Endodermal cell (in vitro differentiated cells): ENCODE measurements at regions not wholly inside any gene's neighbourhood (a gene's known extent, or its start where the extent isn't known, plus 50 kb on each side); places are given as distances from the start of the nearest gene placed in this dataset.

ENCODE experiments used
- DNase-seq: peaks from one replicate; pipeline ENCODE4 v3.0.0-alpha.2; 2017
- H3K27ac ChIP-seq: 2 replicates; pipeline ENCODE4 v1.5.1; 2013; ENCODE audit warnings: mild to moderate bottlenecking, low read depth, low read length, moderate library complexity
- H3K27me3 ChIP-seq: 2 replicates; pipeline ENCODE4 v1.6.1; 2013; ENCODE audit warnings: mild to moderate bottlenecking, low read length, moderate library complexity; ENCODE audit not compliant: insufficient read depth, control insufficient read depth, poor library complexity, severe bottlenecking
- H3K36me3 ChIP-seq: 2 replicates; pipeline ENCODE4 v1.7.0; 2013; ENCODE audit warnings: mild to moderate bottlenecking, low read length, moderate library complexity; ENCODE audit not compliant: control insufficient read depth, insufficient read depth
- H3K4me1 ChIP-seq: one replicate; pipeline ENCODE4 v1.7.0; 2013; ENCODE audit warnings: low read length; ENCODE audit not compliant: control insufficient read depth, insufficient read depth
- H3K4me3 ChIP-seq: 2 replicates; pipeline ENCODE4 v1.5.1; 2013; ENCODE audit warnings: mild to moderate bottlenecking, low read length, moderate library complexity
- H3K9ac ChIP-seq: 2 replicates; pipeline ENCODE4 v1.6.1; 2013; ENCODE audit warnings: mild to moderate bottlenecking, low read length, moderate library complexity; ENCODE audit not compliant: poor library complexity, severe bottlenecking; ENCODE audit errors: extremely low read depth
- H3K9me3 ChIP-seq: 2 replicates; pipeline ENCODE4 v1.6.1; 2013; ENCODE audit warnings: mild to moderate bottlenecking, low read length, moderate library complexity; ENCODE audit not compliant: control insufficient read depth
- H3K27ac Mint-ChIP-seq: 2 replicates; pipeline ENCODE4 v1.8.0; 2020; ENCODE audit warnings: mixed read lengths
- H3K27me3 Mint-ChIP-seq: 2 replicates; pipeline ENCODE4 v1.8.0; 2021; ENCODE audit warnings: mild to moderate bottlenecking, mixed read lengths; ENCODE audit not compliant: insufficient read depth
- H3K36me3 Mint-ChIP-seq: 2 replicates; pipeline ENCODE4 v1.8.0; 2020; ENCODE audit warnings: low read depth, mixed read lengths
- H3K4me1 Mint-ChIP-seq: 2 replicates; pipeline ENCODE4 v1.8.0; 2020; ENCODE audit warnings: mixed read lengths
- H3K4me3 Mint-ChIP-seq: 2 replicates; pipeline ENCODE4 v1.8.0; 2020; ENCODE audit warnings: mild to moderate bottlenecking, moderate library complexity, mixed read lengths
- H3K9me3 Mint-ChIP-seq: 2 replicates; pipeline ENCODE4 v1.8.0; 2020; ENCODE audit warnings: mild to moderate bottlenecking, mixed read lengths
- WGBS, 2 experiments: methylation state at CpG; one replicate each; pipeline versions ENCODE4 v1.1.5 to v1.1.7; 2013; ENCODE audit warnings: missing lambda C conversion rate in 2 of 2, mixed read lengths in 1 of 2; ENCODE audit not compliant: insufficient coverage in 1 of 2, insufficient read length in 1 of 2; 5-methylcytosine and 5-hydroxymethylcytosine counted together
- TF ChIP-seq, protein P1 (sequence below): fragments of 200-600 bp; sonication (generic); conservative IDR thresholded peaks from 2 replicates; pipeline ENCODE4 v1.5.0; 2021; ENCODE audit warnings: antibody characterized with exemption, mild to moderate bottlenecking

DNA sequence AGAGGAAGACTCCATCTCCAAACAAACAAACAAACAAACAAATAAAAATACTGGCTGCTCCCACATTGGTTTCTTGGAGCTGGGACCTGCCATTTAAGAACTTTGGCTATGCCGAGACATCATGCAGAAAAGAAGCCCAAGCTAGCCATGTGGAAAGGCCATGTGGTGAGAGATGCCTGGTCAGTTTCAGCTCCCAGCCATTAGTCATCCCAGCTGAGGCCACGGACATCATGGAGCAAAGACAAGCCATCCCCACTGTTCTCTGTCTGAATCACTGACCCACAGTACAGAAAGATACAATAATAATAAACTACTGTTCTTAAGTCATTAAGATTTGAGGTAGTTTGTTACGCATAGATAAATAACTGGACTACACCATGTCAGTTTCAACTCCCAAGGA lies 70.0 kb upstream of the PCBD1 start:
- TF ChIP-seq, protein P1, sequence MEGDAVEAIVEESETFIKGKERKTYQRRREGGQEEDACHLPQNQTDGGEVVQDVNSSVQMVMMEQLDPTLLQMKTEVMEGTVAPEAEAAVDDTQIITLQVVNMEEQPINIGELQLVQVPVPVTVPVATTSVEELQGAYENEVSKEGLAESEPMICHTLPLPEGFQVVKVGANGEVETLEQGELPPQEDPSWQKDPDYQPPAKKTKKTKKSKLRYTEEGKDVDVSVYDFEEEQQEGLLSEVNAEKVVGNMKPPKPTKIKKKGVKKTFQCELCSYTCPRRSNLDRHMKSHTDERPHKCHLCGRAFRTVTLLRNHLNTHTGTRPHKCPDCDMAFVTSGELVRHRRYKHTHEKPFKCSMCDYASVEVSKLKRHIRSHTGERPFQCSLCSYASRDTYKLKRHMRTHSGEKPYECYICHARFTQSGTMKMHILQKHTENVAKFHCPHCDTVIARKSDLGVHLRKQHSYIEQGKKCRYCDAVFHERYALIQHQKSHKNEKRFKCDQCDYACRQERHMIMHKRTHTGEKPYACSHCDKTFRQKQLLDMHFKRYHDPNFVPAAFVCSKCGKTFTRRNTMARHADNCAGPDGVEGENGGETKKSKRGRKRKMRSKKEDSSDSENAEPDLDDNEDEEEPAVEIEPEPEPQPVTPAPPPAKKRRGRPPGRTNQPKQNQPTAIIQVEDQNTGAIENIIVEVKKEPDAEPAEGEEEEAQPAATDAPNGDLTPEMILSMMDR = no peak
- Histone ChIP-seq H3K27ac (no peak overlapping the region), H3K4me1 (no peaks in the 10 kb centered on the region), H3K36me3 (no peaks in the 10 kb centered on the region), H3K4me3 (no peak overlapping the region), H3K9ac (no peak overlapping the region), H3K27me3 (no peaks in the 10 kb centered on the region), H3K9me3 (no peaks in the 10 kb centered on the region)
- no peaks in the 10 kb centered on the region for H3K36me3 Mint-ChIP-seq
- H3K4me1 Mint-ChIP-seq = no peaks in the 10 kb centered on the region
- H3K27me3 Mint-ChIP-seq = peaks cover 2% of the 10 kb centered on the region
- 87 to 100% methylated on average over 2 to 3 of the region's 3 CpGs for WGBS, 2 experiments
- no peak overlapping the region for H3K27ac Mint-ChIP-seq
- H3K9me3 Mint-ChIP-seq = no peaks in the 10 kb centered on the region
- H3K4me3 Mint-ChIP-seq = no peak overlapping the region
- no peak for DNase-seq

DNA sequence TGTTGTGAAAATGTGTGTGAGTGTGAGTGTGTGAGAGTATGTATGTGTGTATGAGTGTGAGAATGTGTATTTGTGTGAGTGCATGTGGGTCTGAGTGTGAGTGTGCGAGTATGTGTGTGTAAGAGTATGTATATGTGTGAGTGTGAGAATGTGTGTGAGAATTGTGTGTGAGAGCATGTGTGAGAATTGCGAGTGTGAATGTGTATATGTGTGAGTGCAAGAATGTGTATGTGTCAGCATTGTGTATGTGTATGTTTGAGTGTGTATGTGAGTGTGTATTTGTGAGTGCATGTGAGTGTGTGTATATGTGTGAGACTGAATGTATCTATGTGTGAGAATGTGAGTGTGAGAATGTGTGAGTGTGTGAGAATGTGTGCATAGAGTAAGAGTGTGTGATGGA lies 72.0 kb upstream of the PCBD1 start:
- TF ChIP-seq, protein P1 = no peak
- no peaks in the 10 kb centered on the region for H3K36me3 ChIP-seq
- no peak overlapping the region for H3K4me3 ChIP-seq
- Mint-ChIP-seq H3K36me3 (no peaks in the 10 kb centered on the region), H3K4me3 (no peak overlapping the region), H3K27ac (no peak overlapping the region), H3K27me3 (no peaks in the 10 kb centered on the region), H3K9me3 (no peaks in the 10 kb centered on the region), H3K4me1 (no peaks in the 10 kb centered on the region)
- no peak overlapping the region for H3K9ac ChIP-seq
- no peaks in the 10 kb centered on the region for H3K4me1 ChIP-seq
- H3K27me3 ChIP-seq = no peaks in the 10 kb centered on the region
- H3K9me3 ChIP-seq = no peaks in the 10 kb centered on the region
- WGBS, 2 experiments = 92 to 96% methylated on average over 2 of the region's 2 CpGs
- H3K27ac ChIP-seq = no peak overlapping the region
- no peak for DNase-seq

DNA sequence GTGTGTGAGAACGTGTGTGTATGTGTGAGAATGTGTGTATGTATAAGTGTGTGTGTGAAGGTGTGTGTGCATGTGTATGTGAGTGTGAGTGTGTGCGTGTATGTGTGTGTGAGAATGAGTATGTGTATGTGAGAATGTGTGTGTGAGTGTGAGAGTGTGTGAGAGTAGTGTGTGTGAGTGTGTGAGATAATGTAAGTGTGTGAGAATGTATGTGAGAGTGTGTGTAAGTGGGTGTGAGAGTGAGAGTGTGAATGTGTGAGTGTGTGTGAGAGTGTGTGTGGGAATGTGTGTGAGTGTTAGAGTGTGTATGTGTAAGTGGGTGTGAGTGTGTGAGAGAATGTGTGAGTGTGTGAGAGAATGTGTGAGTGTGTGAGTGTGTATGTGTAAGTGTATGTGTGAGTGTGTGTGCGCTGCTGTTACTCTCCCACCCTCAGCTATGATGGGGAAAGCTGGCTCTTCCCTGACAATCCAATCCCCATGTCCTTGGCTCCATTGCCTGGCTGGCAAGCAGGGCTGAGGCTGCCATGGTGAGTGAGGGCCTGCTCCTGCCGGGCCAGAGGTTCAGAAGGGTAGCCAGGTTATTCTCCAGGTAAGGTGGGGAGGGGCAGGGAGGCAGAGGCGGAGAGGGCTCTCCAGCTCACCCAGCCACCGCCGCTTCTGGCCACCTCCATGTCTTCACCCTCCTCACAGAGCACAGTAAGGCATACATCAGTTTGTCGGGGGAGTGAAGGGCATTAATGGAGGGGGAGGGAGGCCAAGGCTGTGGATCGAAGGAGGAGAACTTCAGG lies 72.6 kb upstream of the PCBD1 start:
- Histone ChIP-seq H3K9me3 (no peaks in the 10 kb centered on the region), H3K4me1 (no peaks in the 10 kb centered on the region), H3K27me3 (no peaks in the 10 kb centered on the region), H3K4me3 (no peak overlapping the region), H3K9ac (no peak overlapping the region), H3K36me3 (no peaks in the 10 kb centered on the region), H3K27ac (no peak overlapping the region)
- Mint-ChIP-seq H3K36me3 (no peaks in the 10 kb centered on the region), H3K9me3 (no peaks in the 10 kb centered on the region), H3K4me3 (no peak overlapping the region), H3K27me3 (no peaks in the 10 kb centered on the region), H3K4me1 (no peaks in the 10 kb centered on the region), H3K27ac (no peak overlapping the region)
- TF ChIP-seq, protein P1 = no peak
- no peak for DNase-seq
- 80 to 83% methylated on average over 3 to 9 of the region's 9 CpGs for WGBS, 2 experiments
